Activated naive CD4-positive, alpha-beta T cell treated with anti-CD3 and anti-CD28 coated beads, Interleukin-2, amount 50 U/mL, for 24 hours (primary cell): ENCODE measurements at regions not wholly inside any gene's neighbourhood (a gene's known extent, or its start where the extent isn't known, plus 50 kb on each side); places are given as distances from the start of the nearest gene placed in this dataset.
"Not testable (repeated sequence)": the region's sequence is repeated elsewhere in the genome, so short reads cannot be mapped to it uniquely, and the experiment has no call there.

Experiments
- H3K27ac Mint-ChIP-seq: one replicate; pipeline ENCODE4 v1.8.0; 2021; ENCODE audit warnings: mild to moderate bottlenecking, mixed read lengths
- H3K27me3 Mint-ChIP-seq: one replicate; pipeline ENCODE4 v1.8.0; 2021; ENCODE audit warnings: mixed read lengths
- H3K36me3 Mint-ChIP-seq: one replicate; pipeline ENCODE4 v1.8.0; 2021; ENCODE audit warnings: mixed read lengths
- H3K4me1 Mint-ChIP-seq: one replicate; pipeline ENCODE4 v1.8.0; 2021; ENCODE audit warnings: mixed read lengths
- H3K4me3 Mint-ChIP-seq: one replicate; pipeline ENCODE4 v1.8.0; 2021; ENCODE audit warnings: mild to moderate bottlenecking, mixed read lengths
- H3K9me3 Mint-ChIP-seq: one replicate; pipeline ENCODE4 v1.8.0; 2021; ENCODE audit warnings: mixed read lengths

DNA sequence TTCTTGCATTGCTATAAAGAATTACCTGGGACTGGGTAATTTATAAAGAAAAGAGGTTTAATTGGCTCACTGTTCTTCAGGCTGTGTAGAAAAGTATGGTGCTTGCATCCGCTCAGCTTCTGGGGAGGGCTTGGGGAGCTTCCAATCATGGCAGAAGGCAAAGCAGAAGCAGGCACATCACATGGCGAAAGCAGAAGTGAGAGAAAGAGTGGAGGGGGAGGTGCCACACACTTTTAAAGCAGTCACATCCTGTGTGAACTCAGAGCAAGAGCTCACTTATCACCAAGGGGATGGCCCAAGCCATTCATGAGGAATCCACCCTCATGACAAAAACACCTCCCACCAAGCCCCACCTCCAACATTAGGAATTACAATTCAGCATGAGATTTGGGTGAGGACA, 303.5 kb downstream of the OTUD1 start:
- Mint-ChIP-seq H3K27me3 (peaks cover 15% of the 10 kb centered on the region), H3K36me3 (no peaks in the 10 kb centered on the region), H3K27ac (no peak overlapping the region), H3K9me3 (peaks cover 7% of the 10 kb centered on the region), H3K4me3 (no peak overlapping the region), H3K4me1 (no peaks in the 10 kb centered on the region)

DNA sequence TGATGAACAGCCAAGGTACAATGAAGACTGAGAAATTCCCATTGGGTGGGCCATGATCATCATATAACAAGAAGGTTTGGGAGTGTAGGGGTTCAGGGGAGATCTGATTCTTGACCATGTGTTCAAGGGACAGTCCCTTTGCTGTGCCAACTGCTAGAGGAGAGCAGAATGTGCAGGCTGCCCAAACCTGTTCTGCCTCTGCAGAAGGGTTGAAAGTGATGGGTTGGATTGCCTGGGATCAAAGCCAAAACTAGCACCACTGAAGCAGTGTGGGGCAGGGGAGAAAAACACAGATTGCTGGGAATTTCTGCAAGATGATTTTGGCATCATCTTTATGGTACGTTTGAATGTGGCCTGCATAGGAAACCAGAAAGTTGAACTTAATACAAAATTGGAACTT, 303.9 kb downstream of the OTUD1 start:
- no peak overlapping the region for H3K4me3 Mint-ChIP-seq
- H3K27ac Mint-ChIP-seq = no peak overlapping the region
- H3K36me3 Mint-ChIP-seq = no peaks in the 10 kb centered on the region
- peaks cover 15% of the 10 kb centered on the region for H3K27me3 Mint-ChIP-seq
- peaks cover 7% of the 10 kb centered on the region for H3K9me3 Mint-ChIP-seq
- H3K4me1 Mint-ChIP-seq = no peaks in the 10 kb centered on the region

DNA sequence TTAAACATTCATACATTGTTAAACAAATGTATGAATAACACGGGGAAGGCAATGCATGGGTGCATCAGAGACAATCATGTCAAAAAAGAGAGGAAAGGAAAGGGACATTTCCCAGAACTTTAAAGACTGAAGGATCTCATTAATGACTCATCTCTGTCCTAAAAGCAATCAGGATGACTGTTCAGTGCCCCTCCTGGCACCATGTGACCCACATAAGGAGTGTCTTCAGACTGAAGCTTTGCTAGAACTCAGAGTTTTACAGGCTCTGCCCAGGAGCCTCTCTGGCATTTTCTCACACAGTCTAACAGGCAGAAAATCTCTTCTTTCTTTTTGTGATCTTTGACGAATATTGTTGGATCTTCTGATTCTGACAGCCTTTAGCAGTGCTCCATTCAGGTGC, 315.3 kb downstream of the OTUD1 start:
- Mint-ChIP-seq H3K27me3 (peaks cover 13% of the 10 kb centered on the region), H3K9me3 (no peaks in the 10 kb centered on the region), H3K27ac (no peak overlapping the region), H3K4me3 (no peak overlapping the region), H3K4me1 (no peaks in the 10 kb centered on the region), H3K36me3 (no peaks in the 10 kb centered on the region)

DNA sequence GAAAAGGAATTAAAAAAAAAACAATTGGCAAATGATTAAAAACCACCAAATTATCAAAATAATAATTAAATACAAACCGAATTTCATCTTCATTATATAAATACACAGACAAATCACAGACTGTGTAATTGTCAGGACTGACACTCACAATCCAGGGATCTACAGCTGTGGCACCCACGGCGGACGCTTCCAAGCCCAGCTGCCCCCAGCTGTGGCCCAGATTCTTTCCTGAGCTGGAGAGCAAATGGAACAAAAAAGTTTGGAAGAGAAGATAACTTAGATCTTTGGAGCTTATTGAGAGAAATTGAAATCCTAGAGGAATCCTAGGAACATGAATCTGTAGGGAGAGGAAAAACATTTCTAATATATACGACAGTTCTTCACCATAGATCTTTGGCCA, 316.1 kb downstream of the OTUD1 start:
- Mint-ChIP-seq H3K27ac (no peak overlapping the region), H3K4me3 (no peak overlapping the region), H3K4me1 (no peaks in the 10 kb centered on the region), H3K9me3 (no peaks in the 10 kb centered on the region), H3K27me3 (peaks cover 19% of the 10 kb centered on the region), H3K36me3 (no peaks in the 10 kb centered on the region)

DNA sequence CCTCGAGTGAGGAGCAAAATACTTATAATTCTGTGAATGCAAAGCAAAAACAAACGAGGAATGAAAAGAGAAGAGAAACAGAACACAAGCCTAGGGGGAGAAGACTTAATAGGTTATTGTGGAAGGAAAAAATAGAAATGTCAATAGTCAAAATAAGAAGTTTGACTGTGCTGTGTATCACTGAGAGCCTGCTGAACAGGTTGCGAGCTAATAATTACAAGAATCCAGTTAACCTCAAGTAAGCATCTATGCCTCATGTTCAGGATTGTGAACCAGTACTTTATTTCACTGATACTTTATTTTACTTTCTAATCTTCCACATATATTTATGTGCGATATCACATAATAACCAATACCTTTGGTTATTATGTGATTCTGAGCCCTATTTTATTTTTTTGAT, 316.7 kb downstream of the OTUD1 start:
- Mint-ChIP-seq H3K27me3 (peaks cover 24% of the 10 kb centered on the region), H3K4me1 (no peaks in the 10 kb centered on the region), H3K9me3 (no peaks in the 10 kb centered on the region), H3K4me3 (no peak overlapping the region), H3K27ac (no peak overlapping the region), H3K36me3 (no peaks in the 10 kb centered on the region)

DNA sequence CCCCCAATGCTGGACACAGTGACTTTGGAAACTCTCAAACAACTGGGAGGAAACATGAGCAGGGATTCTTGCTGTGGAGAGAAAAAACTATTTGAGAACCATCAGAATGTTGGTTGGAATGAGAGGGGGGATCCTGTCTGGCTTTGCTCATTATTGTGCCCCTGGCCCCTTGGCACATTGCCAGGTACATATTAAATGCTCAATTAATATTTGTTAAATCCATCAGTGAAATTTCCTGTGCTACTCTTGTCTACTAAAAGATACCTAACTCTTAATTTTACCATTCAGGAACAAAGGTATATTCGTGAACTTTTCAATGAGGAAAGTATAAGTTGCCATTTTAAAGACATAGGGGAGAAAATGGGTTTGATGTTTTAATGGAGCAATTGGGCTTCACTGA, 329.4 kb downstream of the OTUD1 start:
- H3K4me3 Mint-ChIP-seq = no peak overlapping the region
- H3K27ac Mint-ChIP-seq = no peak overlapping the region
- peaks cover 5% of the 10 kb centered on the region for H3K27me3 Mint-ChIP-seq
- H3K9me3 Mint-ChIP-seq = peaks cover 14% of the 10 kb centered on the region
- H3K4me1 Mint-ChIP-seq = no peaks in the 10 kb centered on the region
- H3K36me3 Mint-ChIP-seq = no peaks in the 10 kb centered on the region

DNA sequence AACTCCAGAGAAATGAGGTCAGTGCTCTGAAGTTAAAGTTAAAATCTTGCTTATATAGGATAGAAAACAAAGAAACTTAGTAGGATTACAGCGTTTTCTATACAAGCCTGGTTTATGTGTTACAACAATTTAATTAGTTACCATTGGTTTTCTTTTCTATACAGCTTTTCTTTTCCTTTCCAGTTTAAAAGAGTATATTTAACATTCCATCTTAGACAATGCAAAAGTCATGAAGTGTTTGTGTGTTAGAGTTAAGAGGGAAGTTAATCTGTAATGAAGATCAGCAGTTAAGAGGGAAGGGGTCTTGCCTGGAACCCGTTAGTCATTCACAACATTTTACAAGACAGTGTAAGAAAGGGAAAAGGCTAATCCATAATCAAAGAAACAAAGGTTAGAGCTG, 338.3 kb downstream of the OTUD1 start:
- H3K27ac Mint-ChIP-seq = no peak overlapping the region
- H3K27me3 Mint-ChIP-seq = peaks cover 4% of the 10 kb centered on the region
- no peaks in the 10 kb centered on the region for H3K36me3 Mint-ChIP-seq
- H3K9me3 Mint-ChIP-seq = no peaks in the 10 kb centered on the region
- H3K4me1 Mint-ChIP-seq = no peaks in the 10 kb centered on the region
- no peak overlapping the region for H3K4me3 Mint-ChIP-seq

DNA sequence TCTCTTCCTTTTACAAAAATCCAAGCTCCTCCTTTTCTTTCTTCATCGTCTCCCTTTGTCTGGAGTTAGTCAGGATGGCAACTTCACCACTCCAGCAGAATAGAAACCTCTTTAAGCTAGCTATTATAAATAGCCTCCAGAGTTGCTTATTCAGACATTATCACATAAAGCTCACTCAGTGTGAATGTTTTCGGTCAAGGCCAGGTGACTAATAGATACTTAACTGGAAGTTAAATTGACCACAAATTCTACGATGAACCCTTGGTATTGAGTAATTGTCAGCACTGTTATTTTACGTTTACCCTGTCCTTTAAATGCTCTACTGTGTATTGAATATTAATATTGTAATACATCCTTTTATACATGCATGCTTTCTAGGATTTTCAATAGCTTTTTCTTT, 340.4 kb downstream of the OTUD1 start:
- Mint-ChIP-seq H3K27ac (no peak overlapping the region), H3K27me3 (peaks cover 2% of the 10 kb centered on the region), H3K4me1 (no peaks in the 10 kb centered on the region), H3K36me3 (no peaks in the 10 kb centered on the region), H3K4me3 (no peak overlapping the region), H3K9me3 (no peaks in the 10 kb centered on the region)

DNA sequence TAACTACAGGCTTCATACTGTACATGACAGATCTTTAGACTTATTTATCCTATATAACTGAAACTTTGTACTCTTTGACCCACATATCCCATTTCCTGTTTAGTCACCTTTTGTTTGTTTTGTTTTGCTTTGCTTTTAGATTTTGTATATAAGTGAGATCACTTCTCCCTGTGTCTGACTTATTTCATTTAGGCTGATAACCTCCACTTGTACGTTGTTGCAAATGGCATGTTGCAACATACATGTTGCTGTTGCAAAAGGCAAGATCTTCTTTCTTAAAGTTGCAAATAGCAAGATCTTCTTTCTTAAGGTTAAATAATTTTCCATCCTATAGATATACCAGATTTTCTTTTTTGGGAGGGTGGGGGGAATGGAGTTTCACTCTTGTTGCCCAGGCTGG, 341.5 kb downstream of the OTUD1 start:
- H3K4me3 Mint-ChIP-seq = no peak overlapping the region
- no peaks in the 10 kb centered on the region for H3K36me3 Mint-ChIP-seq
- no peaks in the 10 kb centered on the region for H3K4me1 Mint-ChIP-seq
- peaks cover 4% of the 10 kb centered on the region for H3K27me3 Mint-ChIP-seq
- H3K9me3 Mint-ChIP-seq = no peaks in the 10 kb centered on the region
- no peak overlapping the region for H3K27ac Mint-ChIP-seq

DNA sequence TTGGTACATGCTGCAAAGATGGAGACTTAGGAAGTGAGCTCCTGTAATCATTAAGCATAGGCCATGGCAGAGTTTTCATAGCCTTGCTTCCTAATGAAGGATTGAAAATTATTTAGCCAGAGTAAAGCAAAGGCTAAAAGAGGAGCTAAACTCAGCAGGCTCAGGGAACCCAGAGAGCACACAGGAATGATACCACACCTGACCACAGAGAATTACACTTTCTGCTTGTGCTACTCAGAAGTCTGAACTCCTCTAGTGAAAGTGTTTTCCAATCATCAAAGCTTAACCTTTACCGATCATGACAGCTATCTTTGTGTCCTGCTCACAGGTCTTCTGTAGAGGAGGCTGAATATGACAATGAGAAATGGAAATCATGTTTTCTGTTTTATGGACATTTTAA, 347.7 kb downstream of the OTUD1 start:
- Mint-ChIP-seq H3K36me3 (no peaks in the 10 kb centered on the region), H3K27ac (no peak overlapping the region), H3K4me3 (no peak overlapping the region), H3K4me1 (no peaks in the 10 kb centered on the region), H3K9me3 (no peaks in the 10 kb centered on the region), H3K27me3 (peaks cover 2% of the 10 kb centered on the region)

DNA sequence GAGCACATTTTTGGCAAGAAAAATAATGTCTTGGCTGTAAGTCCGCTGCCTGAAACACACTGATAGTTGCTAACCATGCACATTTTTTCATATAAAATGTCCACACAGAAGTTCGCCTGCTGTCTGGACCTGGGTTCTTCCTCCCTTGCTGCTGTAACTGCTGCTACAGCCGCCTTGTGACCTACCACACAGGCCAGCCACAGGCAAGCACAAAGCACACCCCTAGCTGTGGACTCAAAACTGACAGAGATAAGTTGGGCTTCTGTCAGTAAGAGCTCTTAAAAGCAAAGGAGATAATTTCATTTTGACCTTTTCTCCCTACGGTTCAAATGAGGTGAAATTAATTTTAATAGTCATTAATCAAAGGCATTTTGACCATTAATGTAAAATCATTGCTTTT, 354.7 kb downstream of the OTUD1 start:
- Mint-ChIP-seq H3K27ac (no peak overlapping the region), H3K4me3 (no peak overlapping the region), H3K27me3 (peaks cover 1% of the 10 kb centered on the region), H3K4me1 (no peaks in the 10 kb centered on the region), H3K9me3 (no peaks in the 10 kb centered on the region), H3K36me3 (no peaks in the 10 kb centered on the region)

DNA sequence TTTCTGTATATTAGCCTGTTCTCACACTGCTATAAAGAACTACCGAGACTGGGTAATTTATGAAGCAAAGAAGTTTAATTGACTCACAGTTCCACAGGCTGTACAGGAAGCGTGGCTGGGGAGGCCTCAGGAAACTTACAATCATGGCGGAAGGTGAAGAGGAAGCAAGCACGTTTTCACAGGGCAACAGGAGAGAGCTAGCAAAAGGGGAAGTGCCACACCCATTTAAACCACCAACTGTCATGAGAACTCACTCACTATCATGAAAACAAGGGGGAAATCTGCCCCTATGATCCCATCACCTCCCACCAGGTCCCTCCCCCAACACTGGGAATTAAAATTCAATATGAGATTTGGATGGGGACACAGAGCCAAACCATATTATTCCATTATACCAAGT, 358.6 kb downstream of the OTUD1 start:
- not testable (repeated sequence) for H3K9me3 Mint-ChIP-seq, H3K4me1 Mint-ChIP-seq, H3K4me3 Mint-ChIP-seq, H3K27ac Mint-ChIP-seq, H3K36me3 Mint-ChIP-seq, H3K27me3 Mint-ChIP-seq

DNA sequence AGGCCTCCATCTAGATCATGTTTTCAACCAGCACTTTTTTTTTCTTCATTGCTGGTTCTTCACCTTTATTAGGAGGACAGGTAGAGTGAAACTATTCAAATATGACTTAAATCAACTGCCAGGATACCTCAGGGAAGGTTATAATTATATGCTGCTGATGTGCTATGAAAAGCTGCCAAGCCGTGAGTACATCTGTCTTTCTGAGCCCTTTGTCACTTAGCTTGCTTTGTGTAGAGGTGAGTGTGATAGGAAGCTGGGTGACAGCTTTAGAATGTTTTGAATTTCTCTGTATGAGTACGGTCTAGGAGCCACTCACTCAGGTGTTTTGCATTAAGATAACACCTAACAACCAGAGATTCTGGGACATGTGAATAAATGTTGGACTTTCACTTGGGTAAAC, 365.2 kb downstream of the OTUD1 start:
- Mint-ChIP-seq H3K4me3 (no peak overlapping the region), H3K9me3 (peaks cover 5% of the 10 kb centered on the region), H3K4me1 (no peaks in the 10 kb centered on the region), H3K27ac (no peak overlapping the region), H3K36me3 (no peaks in the 10 kb centered on the region), H3K27me3 (peaks cover 3% of the 10 kb centered on the region)

DNA sequence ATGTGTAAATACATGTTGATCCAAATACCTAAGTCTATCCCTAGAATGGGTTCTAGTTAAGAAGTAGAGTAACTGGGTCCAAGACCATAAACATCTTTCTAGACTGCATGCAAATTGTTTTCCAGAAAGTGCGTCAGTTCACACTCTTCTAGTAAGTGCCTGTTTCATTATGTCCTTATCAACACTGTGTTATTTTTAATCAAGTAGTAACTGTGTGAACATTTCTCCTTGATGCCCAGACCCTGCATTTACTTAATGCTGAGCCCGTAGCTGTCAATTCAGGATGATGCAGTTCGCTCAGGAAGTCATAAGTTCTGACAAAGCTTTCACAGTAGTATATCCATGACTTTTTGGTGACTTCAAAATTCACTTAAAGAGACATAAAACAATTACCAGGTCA, 374.8 kb downstream of the OTUD1 start:
- H3K4me1 Mint-ChIP-seq = no peaks in the 10 kb centered on the region
- no peak overlapping the region for H3K4me3 Mint-ChIP-seq
- H3K27me3 Mint-ChIP-seq = peaks cover 4% of the 10 kb centered on the region
- no peak overlapping the region for H3K27ac Mint-ChIP-seq
- H3K36me3 Mint-ChIP-seq = no peaks in the 10 kb centered on the region
- no peaks in the 10 kb centered on the region for H3K9me3 Mint-ChIP-seq

DNA sequence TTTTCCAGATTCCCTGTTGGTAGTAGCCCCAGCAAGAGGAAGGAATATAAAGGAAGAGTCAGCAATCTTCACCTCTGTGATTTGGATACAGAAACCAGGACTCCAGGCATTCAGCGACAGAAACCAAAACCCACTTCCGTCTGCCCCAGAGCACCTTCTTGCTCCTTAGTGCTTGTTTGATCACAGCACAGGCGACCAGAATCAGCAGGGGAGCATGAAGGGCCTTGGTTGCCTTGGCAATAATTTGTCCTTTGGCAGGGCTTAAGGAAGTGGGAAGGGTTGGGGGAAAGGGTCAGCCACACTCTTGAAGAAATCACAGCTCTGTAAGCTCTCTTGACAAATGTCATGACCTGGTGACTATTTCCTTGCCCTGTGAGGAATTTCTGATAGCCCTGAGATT, 379.6 kb downstream of the OTUD1 start:
- Mint-ChIP-seq H3K4me3 (no peak overlapping the region), H3K36me3 (no peaks in the 10 kb centered on the region), H3K27me3 (peaks cover 5% of the 10 kb centered on the region), H3K9me3 (no peaks in the 10 kb centered on the region), H3K27ac (no peak overlapping the region), H3K4me1 (no peaks in the 10 kb centered on the region)

DNA sequence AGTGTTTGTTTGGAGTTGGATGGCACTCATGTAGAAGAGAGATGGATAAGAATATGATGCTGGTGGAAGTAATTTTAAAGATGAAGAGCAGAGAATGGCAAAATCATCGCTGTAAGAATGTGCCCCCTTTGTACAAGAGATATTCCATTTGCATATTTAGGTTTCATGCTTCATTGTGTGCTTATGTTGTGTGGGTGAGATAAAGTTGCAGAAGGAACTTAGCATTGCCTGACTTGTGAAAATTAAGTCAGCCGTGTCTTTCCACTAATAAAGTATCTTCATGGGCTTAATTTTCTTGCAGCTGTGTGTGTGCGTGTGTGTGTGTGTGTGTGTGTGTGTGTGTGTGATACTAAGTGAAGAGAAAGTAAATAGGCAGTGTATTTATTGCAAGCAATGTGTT, 381.9 kb downstream of the OTUD1 start:
- no peaks in the 10 kb centered on the region for H3K4me1 Mint-ChIP-seq
- no peak overlapping the region for H3K27ac Mint-ChIP-seq
- H3K9me3 Mint-ChIP-seq = no peaks in the 10 kb centered on the region
- peaks cover 5% of the 10 kb centered on the region for H3K27me3 Mint-ChIP-seq
- H3K36me3 Mint-ChIP-seq = no peaks in the 10 kb centered on the region
- H3K4me3 Mint-ChIP-seq = no peak overlapping the region

DNA sequence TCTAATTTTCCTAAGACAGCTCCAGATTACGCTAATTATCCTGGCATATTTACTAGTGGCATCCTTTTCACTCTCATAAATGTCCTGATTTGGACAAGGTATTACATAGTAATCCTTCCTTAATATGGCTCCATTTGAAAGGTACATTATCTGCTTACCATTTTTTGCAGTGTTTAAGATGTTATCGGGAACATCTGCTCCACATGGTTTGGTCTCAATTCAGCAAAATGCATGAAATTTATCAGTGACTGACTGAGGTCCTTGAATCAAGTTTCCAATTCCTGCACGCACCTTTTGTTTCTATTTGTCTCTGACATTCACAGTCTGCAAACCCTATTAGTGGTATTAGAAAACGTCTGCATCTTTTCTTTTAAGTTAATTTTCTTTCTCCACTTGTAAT, 384.1 kb upstream of the KIAA1217 start:
- no peak overlapping the region for H3K27ac Mint-ChIP-seq
- no peaks in the 10 kb centered on the region for H3K4me1 Mint-ChIP-seq
- no peaks in the 10 kb centered on the region for H3K27me3 Mint-ChIP-seq
- no peaks in the 10 kb centered on the region for H3K36me3 Mint-ChIP-seq
- no peak overlapping the region for H3K4me3 Mint-ChIP-seq
- H3K9me3 Mint-ChIP-seq = no peaks in the 10 kb centered on the region

DNA sequence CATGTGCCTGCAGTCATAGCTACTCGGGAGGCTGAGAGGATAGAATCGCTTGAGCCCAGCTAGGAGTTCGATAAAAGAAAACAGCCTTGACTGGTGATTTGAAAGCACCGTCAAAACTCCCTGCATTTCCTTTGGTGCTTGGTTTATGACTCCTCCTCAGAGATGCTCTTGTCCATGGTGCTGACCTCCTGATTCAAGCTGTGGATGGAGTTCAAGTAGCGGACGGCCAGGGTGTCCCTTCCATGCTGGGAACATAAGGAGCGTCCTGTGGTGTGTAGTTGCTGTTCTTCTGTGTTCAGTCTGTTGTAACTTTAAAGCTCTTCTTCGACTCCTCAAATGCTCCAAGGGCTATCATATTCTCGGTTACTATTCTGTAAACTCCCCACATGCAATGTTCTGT, 382.5 kb upstream of the KIAA1217 start:
- H3K9me3 Mint-ChIP-seq = no peaks in the 10 kb centered on the region
- H3K27me3 Mint-ChIP-seq = no peaks in the 10 kb centered on the region
- no peak overlapping the region for H3K27ac Mint-ChIP-seq
- no peaks in the 10 kb centered on the region for H3K4me1 Mint-ChIP-seq
- no peaks in the 10 kb centered on the region for H3K36me3 Mint-ChIP-seq
- no peak overlapping the region for H3K4me3 Mint-ChIP-seq
